ENCODE measurements at regions not wholly inside any gene's neighbourhood (a gene's known extent, or its start where the extent isn't known, plus 50 kb on each side); places are given as distances from the start of the nearest gene placed in this dataset.
A peak's percentile ranks its signal among the peaks of the same experiment; 100 is the strongest.

- no peaks in the 10 kb centered on the region for H3K9me3 ChIP-seq (replicated peaks; ENCODE audit: low read length)
- peaks cover 3% of the 10 kb centered on the region for H3K27me3 ChIP-seq (ENCODE audit: control insufficient read depth, insufficient read depth, low read length)
- no peak overlapping the region for H3K4me2 ChIP-seq (ENCODE audit: low read length)
- peaks cover 13% of the 10 kb centered on the region for H3K4me1 ChIP-seq (ENCODE audit: control insufficient read depth, insufficient read depth, low read length)
- H3K36me3 ChIP-seq (ENCODE audit: insufficient read depth, low read length): no peaks in the 10 kb centered on the region
- H3K4me3 ChIP-seq (ENCODE audit: low read length): no peak overlapping the region
- no peak overlapping the region for H3K9ac ChIP-seq (ENCODE audit: low read depth, low read length)
These were observed 158.1 kb downstream of the ZIC5 start for GRCh38 chr13:99813336-99814095.

GRCh38 chr13:99812625-99813024 lies 158.9 kb downstream of the ZIC5 start:
- peaks cover 13% of the 10 kb centered on the region for H3K4me1 ChIP-seq (ENCODE audit: control insufficient read depth, insufficient read depth, low read length)
- H3K4me3 ChIP-seq (ENCODE audit: low read length): no peak overlapping the region
- peaks cover 3% of the 10 kb centered on the region for H3K27me3 ChIP-seq (ENCODE audit: control insufficient read depth, insufficient read depth, low read length)
- H3K9me3 ChIP-seq (replicated peaks; ENCODE audit: low read length): no peaks in the 10 kb centered on the region
- peak overlapping the region; percentile 2 for H3K4me2 ChIP-seq (ENCODE audit: low read length)
- H3K36me3 ChIP-seq (ENCODE audit: insufficient read depth, low read length): no peaks in the 10 kb centered on the region
- no peak overlapping the region for H3K9ac ChIP-seq (ENCODE audit: low read depth, low read length)

GRCh38 chr13:99811067-99811700 lies 160.4 kb downstream of the ZIC5 start:
- H3K9me3 ChIP-seq (replicated peaks; ENCODE audit: low read length): no peaks in the 10 kb centered on the region
- H3K9ac ChIP-seq (ENCODE audit: low read depth, low read length): no peak overlapping the region
- H3K4me3 ChIP-seq (ENCODE audit: low read length): no peak overlapping the region
- peaks cover 13% of the 10 kb centered on the region for H3K4me1 ChIP-seq (ENCODE audit: control insufficient read depth, insufficient read depth, low read length)
- H3K4me2 ChIP-seq (ENCODE audit: low read length): no peak overlapping the region
- H3K27me3 ChIP-seq (ENCODE audit: control insufficient read depth, insufficient read depth, low read length): peaks cover 3% of the 10 kb centered on the region
- no peaks in the 10 kb centered on the region for H3K36me3 ChIP-seq (ENCODE audit: insufficient read depth, low read length)

DNA sequence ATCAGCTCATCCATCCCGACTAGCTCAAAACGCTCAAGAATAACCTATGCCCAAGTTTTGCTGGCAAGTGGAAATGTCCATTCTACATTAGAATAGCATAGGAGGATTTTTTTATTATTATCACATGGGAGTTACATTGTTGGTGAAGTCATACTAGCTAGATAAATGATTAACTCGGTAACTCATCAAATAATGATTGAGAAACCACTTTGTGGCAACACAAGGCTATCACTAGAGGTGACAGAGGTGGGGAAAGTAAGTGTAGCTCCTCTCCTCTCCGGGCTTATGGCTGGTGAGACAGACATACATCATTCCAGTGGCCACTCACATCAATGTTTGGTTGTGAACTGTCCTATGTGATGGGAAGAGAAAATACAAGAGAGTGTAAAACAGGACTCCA lies 161.6 kb downstream of the ZIC5 start:
- Histone ChIP-seq H3K9ac (ENCODE audit: low read depth, low read length) (no peak overlapping the region), H3K36me3 (ENCODE audit: insufficient read depth, low read length) (no peaks in the 10 kb centered on the region), H3K9me3 (replicated peaks; ENCODE audit: low read length) (no peaks in the 10 kb centered on the region), H3K4me1 (ENCODE audit: control insufficient read depth, insufficient read depth, low read length) (peaks cover 13% of the 10 kb centered on the region), H3K4me3 (ENCODE audit: low read length) (no peak overlapping the region), H3K4me2 (ENCODE audit: low read length) (no peak overlapping the region), H3K27me3 (ENCODE audit: control insufficient read depth, insufficient read depth, low read length) (peaks cover 3% of the 10 kb centered on the region)

DNA sequence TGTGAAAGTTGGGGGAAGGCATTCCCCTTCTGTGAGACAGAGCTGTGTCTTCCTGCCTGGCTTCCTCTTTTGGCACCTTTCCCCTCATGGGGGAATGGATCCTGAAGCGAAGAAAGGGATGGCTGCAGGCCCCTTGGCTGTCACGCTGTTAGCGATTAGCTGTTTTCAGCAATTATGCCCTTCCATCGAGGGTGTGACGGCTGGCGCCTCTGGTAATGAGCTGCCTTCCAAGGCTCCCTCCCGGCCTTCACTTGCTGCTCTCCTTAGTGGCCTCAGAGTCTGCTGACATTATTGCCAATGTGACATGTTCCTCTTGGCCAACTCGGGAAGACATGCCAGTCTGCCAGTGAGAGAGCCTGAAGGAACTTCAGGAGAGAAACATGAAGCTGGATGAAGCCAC lies 162.1 kb downstream of the ZIC5 start:
- Histone ChIP-seq H3K27me3 (ENCODE audit: control insufficient read depth, insufficient read depth, low read length) (peaks cover 3% of the 10 kb centered on the region), H3K36me3 (ENCODE audit: insufficient read depth, low read length) (no peaks in the 10 kb centered on the region), H3K4me3 (ENCODE audit: low read length) (no peak overlapping the region), H3K4me1 (ENCODE audit: control insufficient read depth, insufficient read depth, low read length) (peaks cover 13% of the 10 kb centered on the region), H3K4me2 (ENCODE audit: low read length) (no peak overlapping the region), H3K9me3 (replicated peaks; ENCODE audit: low read length) (no peaks in the 10 kb centered on the region), H3K9ac (ENCODE audit: low read depth, low read length) (no peak overlapping the region)

- no peak overlapping the region for H3K4me2 ChIP-seq (ENCODE audit: low read length)
- H3K27me3 ChIP-seq (ENCODE audit: control insufficient read depth, insufficient read depth, low read length): peaks cover 3% of the 10 kb centered on the region
- no peaks in the 10 kb centered on the region for H3K36me3 ChIP-seq (ENCODE audit: insufficient read depth, low read length)
- peaks cover 13% of the 10 kb centered on the region for H3K4me1 ChIP-seq (ENCODE audit: control insufficient read depth, insufficient read depth, low read length)
- no peaks in the 10 kb centered on the region for H3K9me3 ChIP-seq (replicated peaks; ENCODE audit: low read length)
- H3K9ac ChIP-seq (ENCODE audit: low read depth, low read length): no peak overlapping the region
- H3K4me3 ChIP-seq (ENCODE audit: low read length): no peak overlapping the region
These were observed 162.8 kb downstream of the ZIC5 start for GRCh38 chr13:99808786-99809185.

DNA sequence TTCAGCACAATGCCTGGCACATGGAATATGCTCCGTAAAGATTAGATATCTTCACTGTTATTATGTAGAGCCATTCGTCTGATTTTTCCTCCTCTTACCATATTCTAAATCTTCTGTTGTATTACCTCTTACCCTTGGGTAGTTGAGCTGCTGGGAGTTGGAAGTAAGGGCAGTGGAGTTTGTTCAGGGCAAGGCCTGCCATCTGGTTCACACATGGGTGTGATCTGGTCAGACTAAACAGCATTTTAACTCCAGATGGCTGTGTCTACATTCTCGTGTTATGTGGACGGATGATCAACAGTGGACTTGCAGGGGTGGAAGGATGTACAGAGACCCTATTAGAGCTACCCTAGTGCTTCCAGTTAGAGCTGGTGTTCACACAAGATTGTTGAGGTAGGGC lies 164.9 kb downstream of the ZIC5 start:
- no peak overlapping the region for H3K4me2 ChIP-seq (ENCODE audit: low read length)
- H3K9me3 ChIP-seq (replicated peaks; ENCODE audit: low read length): no peaks in the 10 kb centered on the region
- H3K4me3 ChIP-seq (ENCODE audit: low read length): no peak overlapping the region
- no peak overlapping the region for H3K9ac ChIP-seq (ENCODE audit: low read depth, low read length)
- no peaks in the 10 kb centered on the region for H3K36me3 ChIP-seq (ENCODE audit: insufficient read depth, low read length)
- H3K4me1 ChIP-seq (ENCODE audit: control insufficient read depth, insufficient read depth, low read length): no peaks in the 10 kb centered on the region
- H3K27me3 ChIP-seq (ENCODE audit: control insufficient read depth, insufficient read depth, low read length): peaks cover 3% of the 10 kb centered on the region

DNA sequence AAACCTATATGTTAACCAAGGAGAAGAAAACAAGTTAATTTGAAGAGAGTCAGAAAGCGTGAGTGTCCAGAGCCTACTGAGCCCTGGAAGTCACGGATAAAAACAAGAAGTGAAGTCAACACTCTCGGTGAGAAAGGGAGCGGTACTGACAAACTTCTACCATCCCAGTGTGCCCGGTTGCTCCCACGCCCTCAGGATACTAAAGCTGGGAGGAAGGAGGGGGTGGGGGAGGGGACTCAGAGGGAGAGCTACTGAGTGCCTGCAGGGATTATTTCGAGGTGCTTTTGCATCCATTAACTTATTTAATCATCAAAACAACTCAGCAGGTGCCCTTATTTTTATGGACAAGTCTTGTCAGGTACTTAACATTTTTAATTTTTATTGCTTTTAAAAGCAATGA lies 166.2 kb downstream of the ZIC5 start:
- no peaks in the 10 kb centered on the region for H3K36me3 ChIP-seq (ENCODE audit: insufficient read depth, low read length)
- no peak overlapping the region for H3K4me2 ChIP-seq (ENCODE audit: low read length)
- H3K9me3 ChIP-seq (replicated peaks; ENCODE audit: low read length): no peaks in the 10 kb centered on the region
- no peak overlapping the region for H3K9ac ChIP-seq (ENCODE audit: low read depth, low read length)
- no peak overlapping the region for H3K4me3 ChIP-seq (ENCODE audit: low read length)
- peaks cover 3% of the 10 kb centered on the region for H3K27me3 ChIP-seq (ENCODE audit: control insufficient read depth, insufficient read depth, low read length)
- no peaks in the 10 kb centered on the region for H3K4me1 ChIP-seq (ENCODE audit: control insufficient read depth, insufficient read depth, low read length)

DNA sequence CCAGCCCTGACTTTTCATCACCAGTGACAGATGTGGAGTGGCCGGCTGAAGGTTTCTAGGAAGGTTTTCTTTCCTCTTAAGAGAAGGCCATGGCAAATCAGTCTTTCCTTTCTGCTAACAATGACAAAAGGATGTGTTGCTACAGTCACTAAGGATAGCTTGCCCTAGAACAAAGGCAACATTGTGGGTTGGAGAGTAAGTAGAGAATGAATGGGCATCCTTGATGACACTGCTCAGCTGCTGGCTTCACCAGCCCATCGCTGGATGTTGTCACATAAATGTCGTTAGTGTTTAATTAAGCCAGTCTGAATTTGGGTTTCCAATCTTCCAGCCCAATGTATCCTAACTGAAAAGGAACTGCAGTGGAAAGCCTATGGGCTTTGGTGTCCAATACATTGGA lies 168.4 kb downstream of the ZIC5 start:
- Histone ChIP-seq H3K4me1 (ENCODE audit: control insufficient read depth, insufficient read depth, low read length) (no peaks in the 10 kb centered on the region), H3K4me3 (ENCODE audit: low read length) (no peak overlapping the region)

DNA sequence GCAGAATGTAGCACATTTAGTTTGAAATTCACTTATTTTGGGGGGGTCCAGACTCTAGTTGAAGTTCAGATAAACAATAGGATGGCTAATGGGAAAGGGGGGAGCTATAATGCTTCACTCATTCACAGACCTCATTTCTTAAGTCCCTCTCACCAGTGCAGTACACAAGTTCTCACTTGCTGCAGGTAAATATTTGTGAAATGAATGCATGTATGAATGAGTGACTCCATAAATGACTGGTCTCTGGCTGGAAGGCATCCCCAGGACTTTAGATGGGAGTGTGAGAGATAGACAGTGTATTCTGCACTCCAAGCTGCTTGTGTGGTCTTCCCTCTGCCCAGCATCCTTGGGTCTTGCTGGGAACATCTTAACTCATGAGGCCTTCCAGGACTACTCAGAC lies 169.2 kb downstream of the ZIC5 start:
- no peaks in the 10 kb centered on the region for H3K27me3 ChIP-seq (ENCODE audit: control insufficient read depth, insufficient read depth, low read length)
- no peaks in the 10 kb centered on the region for H3K9me3 ChIP-seq (replicated peaks; ENCODE audit: low read length)
- H3K4me3 ChIP-seq (ENCODE audit: low read length): no peak overlapping the region
- no peaks in the 10 kb centered on the region for H3K36me3 ChIP-seq (ENCODE audit: insufficient read depth, low read length)
- H3K9ac ChIP-seq (ENCODE audit: low read depth, low read length): no peak overlapping the region
- H3K4me2 ChIP-seq (ENCODE audit: low read length): no peak overlapping the region
- no peaks in the 10 kb centered on the region for H3K4me1 ChIP-seq (ENCODE audit: control insufficient read depth, insufficient read depth, low read length)

More for the DNA sequence above, 168.4 kb downstream of the ZIC5 start:
- no peaks in the 10 kb centered on the region for H3K27me3 ChIP-seq (ENCODE audit: control insufficient read depth, insufficient read depth, low read length)
- H3K4me2 ChIP-seq (ENCODE audit: low read length): no peak overlapping the region
- no peak overlapping the region for H3K9ac ChIP-seq (ENCODE audit: low read depth, low read length)
- H3K9me3 ChIP-seq (replicated peaks; ENCODE audit: low read length): no peaks in the 10 kb centered on the region
- no peaks in the 10 kb centered on the region for H3K36me3 ChIP-seq (ENCODE audit: insufficient read depth, low read length)

GRCh38 chr13:99800951-99801350 lies 170.6 kb downstream of the ZIC5 start:
- H3K27me3 ChIP-seq (ENCODE audit: control insufficient read depth, insufficient read depth, low read length): no peaks in the 10 kb centered on the region
- H3K4me3 ChIP-seq (ENCODE audit: low read length): no peak overlapping the region
- no peak overlapping the region for H3K4me2 ChIP-seq (ENCODE audit: low read length)

GRCh38 chr13:99800011-99800410 lies 171.6 kb downstream of the ZIC5 start:
- H3K27me3 ChIP-seq (ENCODE audit: control insufficient read depth, insufficient read depth, low read length): no peaks in the 10 kb centered on the region
- no peak overlapping the region for H3K4me2 ChIP-seq (ENCODE audit: low read length)
- no peaks in the 10 kb centered on the region for H3K4me1 ChIP-seq (ENCODE audit: control insufficient read depth, insufficient read depth, low read length)
- H3K9ac ChIP-seq (ENCODE audit: low read depth, low read length): no peak overlapping the region
- no peaks in the 10 kb centered on the region for H3K36me3 ChIP-seq (ENCODE audit: insufficient read depth, low read length)
- H3K4me3 ChIP-seq (ENCODE audit: low read length): no peak overlapping the region
- no peaks in the 10 kb centered on the region for H3K9me3 ChIP-seq (replicated peaks; ENCODE audit: low read length)

More at GRCh38 chr13:99800951-99801350, 170.6 kb downstream of the ZIC5 start:
- Histone ChIP-seq H3K9me3 (replicated peaks; ENCODE audit: low read length) (no peaks in the 10 kb centered on the region), H3K9ac (ENCODE audit: low read depth, low read length) (no peak overlapping the region), H3K4me1 (ENCODE audit: control insufficient read depth, insufficient read depth, low read length) (no peaks in the 10 kb centered on the region), H3K36me3 (ENCODE audit: insufficient read depth, low read length) (no peaks in the 10 kb centered on the region)

Measured in skeletal muscle satellite cell (primary cell).